ENCODE measurements at regions not wholly inside any gene's neighbourhood (a gene's known extent, or its start where the extent isn't known, plus 50 kb on each side); places are given as distances from the start of the nearest gene placed in this dataset.

GRCh38 chr5:12270914-12271313 lies 366.7 kb upstream of the CTNND2 start:
- no peak overlapping the region for H3K27ac ChIP-seq
- H3K27me3 ChIP-seq: no peaks in the 10 kb centered on the region
- intact Hi-C loops (cut with DNase I): no loop called here
- H3K36me3 ChIP-seq: no peaks in the 10 kb centered on the region
- H3K4me3 ChIP-seq: no peak overlapping the region
- no peaks in the 10 kb centered on the region for H3K4me1 ChIP-seq (ENCODE audit: insufficient read depth)
- H3K9me3 ChIP-seq: no peaks in the 10 kb centered on the region
- no peak for TF ChIP-seq POLR2A (IDR thresholded peaks at IDR 0.05)
- TF ChIP-seq CTCF (IDR thresholded peaks at IDR 0.05): no peak
- TF ChIP-seq EP300 (IDR thresholded peaks at IDR 0.05): no peak
- WGBS, 3 donors: 60 to 77% (median 61%) methylated on average over 1 of the region's 1 CpG
- DNase-seq: no peak

GRCh38 chr5:12269164-12269563 lies 364.9 kb upstream of the CTNND2 start:
- intact Hi-C loops (cut with DNase I): no loop called here
- H3K4me3 ChIP-seq: no peak overlapping the region
- no peak for TF ChIP-seq CTCF (IDR thresholded peaks at IDR 0.05)
- TF ChIP-seq POLR2A (IDR thresholded peaks at IDR 0.05): no peak
- TF ChIP-seq EP300 (IDR thresholded peaks at IDR 0.05): no peak

GRCh38 chr5:12258549-12258948 lies 354.3 kb upstream of the CTNND2 start:
- Histone ChIP-seq H3K27me3 (no peaks in the 10 kb centered on the region), H3K36me3 (no peaks in the 10 kb centered on the region), H3K4me3 (no peak overlapping the region), H3K27ac (no peak overlapping the region), H3K4me1 (ENCODE audit: insufficient read depth) (no peaks in the 10 kb centered on the region), H3K9me3 (no peaks in the 10 kb centered on the region)
- intact Hi-C loops (cut with DNase I): no loop called here
- WGBS, 3 donors: 61 to 74% (median 62%) methylated on average over 2 of the region's 2 CpGs
- DNase-seq: no peak
- TF ChIP-seq CTCF (IDR thresholded peaks at IDR 0.05): no peak
- TF ChIP-seq EP300 (IDR thresholded peaks at IDR 0.05): no peak
- no peak for TF ChIP-seq POLR2A (IDR thresholded peaks at IDR 0.05)

More at GRCh38 chr5:12269164-12269563, 364.9 kb upstream of the CTNND2 start:
- H3K27ac ChIP-seq: no peak overlapping the region
- no peaks in the 10 kb centered on the region for H3K9me3 ChIP-seq
- no peaks in the 10 kb centered on the region for H3K36me3 ChIP-seq
- 62 to 66% (median 64%) methylated on average over 3 of the region's 3 CpGs for WGBS, 3 donors
- no peak for DNase-seq
- H3K27me3 ChIP-seq: no peaks in the 10 kb centered on the region
- no peaks in the 10 kb centered on the region for H3K4me1 ChIP-seq (ENCODE audit: insufficient read depth)

- no peaks in the 10 kb centered on the region for H3K27me3 ChIP-seq
- WGBS, 3 donors: 75 to 82% (median 80%) methylated on average over 2 of the region's 2 CpGs
- no peaks in the 10 kb centered on the region for H3K4me1 ChIP-seq (ENCODE audit: insufficient read depth)
- no peaks in the 10 kb centered on the region for H3K9me3 ChIP-seq
- DNase-seq: no peak
- TF ChIP-seq POLR2A (IDR thresholded peaks at IDR 0.05): no peak
- TF ChIP-seq EP300 (IDR thresholded peaks at IDR 0.05): no peak
- TF ChIP-seq CTCF (IDR thresholded peaks at IDR 0.05): no peak
- no peak overlapping the region for H3K4me3 ChIP-seq
- H3K36me3 ChIP-seq: no peaks in the 10 kb centered on the region
- H3K27ac ChIP-seq: no peak overlapping the region
- intact Hi-C loops (cut with DNase I): no loop called here
Observed at GRCh38 chr5:12250454-12250853, 346.2 kb upstream of the CTNND2 start.

GRCh38 chr5:12248831-12249230 lies 344.6 kb upstream of the CTNND2 start:
- WGBS, 3 donors: 68 to 82% (median 76%) methylated on average over 3 of the region's 3 CpGs
- H3K9me3 ChIP-seq: no peaks in the 10 kb centered on the region
- no peak for DNase-seq
- H3K27me3 ChIP-seq: no peaks in the 10 kb centered on the region
- no peak for TF ChIP-seq EP300 (IDR thresholded peaks at IDR 0.05)
- TF ChIP-seq CTCF (IDR thresholded peaks at IDR 0.05): no peak
- TF ChIP-seq POLR2A (IDR thresholded peaks at IDR 0.05): no peak
- intact Hi-C loops (cut with DNase I): no loop called here
- H3K4me3 ChIP-seq: no peak overlapping the region
- no peaks in the 10 kb centered on the region for H3K36me3 ChIP-seq
- no peak overlapping the region for H3K27ac ChIP-seq
- H3K4me1 ChIP-seq (ENCODE audit: insufficient read depth): no peaks in the 10 kb centered on the region
